T-helper 1 cell treated with Interleukin-12 subunit alpha and Interleukin-12 subunit beta and Interleukin-4 antibody, amounts not matched to agents 30 μg/mL and 1 μg/mL, for 36 hours (primary cell): ENCODE measurements at regions not wholly inside any gene's neighbourhood (a gene's known extent, or its start where the extent isn't known, plus 50 kb on each side); places are given as distances from the start of the nearest gene placed in this dataset.

Experiments
- H3K27ac Mint-ChIP-seq: one replicate; pipeline ENCODE4 v1.8.0; 2021; ENCODE audit warnings: mild to moderate bottlenecking, mixed read lengths
- H3K27me3 Mint-ChIP-seq: one replicate; pipeline ENCODE4 v1.8.0; 2021; ENCODE audit warnings: low read depth, mixed read lengths
- H3K36me3 Mint-ChIP-seq: one replicate; pipeline ENCODE4 v1.8.0; 2021; ENCODE audit warnings: low read depth, mixed read lengths
- H3K4me1 Mint-ChIP-seq: one replicate; pipeline ENCODE4 v1.8.0; 2021; ENCODE audit warnings: low read depth, mixed read lengths
- H3K4me3 Mint-ChIP-seq: one replicate; pipeline ENCODE4 v1.8.0; 2021; ENCODE audit warnings: mild to moderate bottlenecking, moderate library complexity, mixed read lengths
- H3K9me3 Mint-ChIP-seq: one replicate; pipeline ENCODE4 v1.8.0; 2021; ENCODE audit warnings: mixed read lengths

DNA sequence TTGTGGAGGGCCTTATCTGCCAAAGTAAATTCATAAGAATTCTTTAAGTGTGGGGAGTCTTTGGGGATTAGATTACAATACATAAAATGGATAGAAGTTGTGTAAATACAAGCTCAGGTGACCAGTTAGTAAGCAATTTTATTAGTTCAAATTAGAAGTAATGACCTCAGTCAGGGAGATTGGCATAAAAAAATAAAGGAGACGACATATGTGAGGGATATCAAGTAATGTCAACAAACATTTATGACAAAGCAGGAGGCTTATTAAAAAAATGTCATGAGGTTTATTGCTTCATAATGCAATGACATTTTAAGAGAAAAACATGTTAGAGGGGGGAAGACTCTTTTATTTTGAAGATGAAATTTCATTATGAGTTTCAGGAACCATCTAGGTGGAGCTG, 1137.0 kb upstream of the PHF14 start:
- Mint-ChIP-seq H3K4me3 (no peak overlapping the region), H3K36me3 (no peaks in the 10 kb centered on the region), H3K4me1 (no peaks in the 10 kb centered on the region), H3K27me3 (no peaks in the 10 kb centered on the region), H3K9me3 (peaks cover 5% of the 10 kb centered on the region), H3K27ac (no peak overlapping the region)

- Mint-ChIP-seq H3K4me3 (no peak overlapping the region), H3K9me3 (peaks cover 2% of the 10 kb centered on the region), H3K36me3 (no peaks in the 10 kb centered on the region), H3K4me1 (no peaks in the 10 kb centered on the region), H3K27me3 (no peaks in the 10 kb centered on the region), H3K27ac (no peak overlapping the region)
Observed at GRCh38 chr7:9842301-9842700, 1131.4 kb upstream of the PHF14 start.

- Mint-ChIP-seq H3K36me3 (no peaks in the 10 kb centered on the region), H3K27ac (no peak overlapping the region)
Observed at GRCh38 chr7:9846902-9847301, 1126.8 kb upstream of the PHF14 start.

GRCh38 chr7:9854605-9855004, 1119.1 kb upstream of the PHF14 start:
- H3K4me1 Mint-ChIP-seq: no peaks in the 10 kb centered on the region
- H3K27me3 Mint-ChIP-seq: no peaks in the 10 kb centered on the region
- no peak overlapping the region for H3K4me3 Mint-ChIP-seq
- no peaks in the 10 kb centered on the region for H3K36me3 Mint-ChIP-seq
- no peak overlapping the region for H3K27ac Mint-ChIP-seq
- peaks cover 12% of the 10 kb centered on the region for H3K9me3 Mint-ChIP-seq

More at GRCh38 chr7:9846902-9847301, 1126.8 kb upstream of the PHF14 start:
- H3K4me1 Mint-ChIP-seq: no peaks in the 10 kb centered on the region
- no peaks in the 10 kb centered on the region for H3K27me3 Mint-ChIP-seq
- H3K9me3 Mint-ChIP-seq: no peaks in the 10 kb centered on the region
- no peak overlapping the region for H3K4me3 Mint-ChIP-seq

DNA sequence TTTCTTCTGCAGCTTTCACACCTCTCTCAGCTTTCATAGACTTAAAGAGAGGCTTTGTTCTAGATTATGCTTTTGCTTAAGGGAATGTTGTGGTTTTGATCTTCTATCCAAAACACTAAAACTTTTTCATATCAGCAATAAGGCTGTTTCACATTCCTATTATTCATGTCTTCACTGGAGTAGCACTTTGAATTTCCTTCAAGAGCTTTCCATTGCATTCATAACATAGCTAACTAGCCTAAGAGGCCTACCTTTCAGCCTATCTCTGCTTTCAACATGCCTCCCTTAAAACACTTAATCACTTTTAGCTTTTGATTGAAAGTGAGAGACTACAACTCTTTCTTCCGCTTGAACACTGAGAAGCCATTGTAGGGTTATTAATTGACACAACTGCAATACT, 1117.0 kb upstream of the PHF14 start:
- Mint-ChIP-seq H3K27ac (no peak overlapping the region), H3K4me3 (no peak overlapping the region), H3K27me3 (no peaks in the 10 kb centered on the region), H3K4me1 (no peaks in the 10 kb centered on the region), H3K36me3 (no peaks in the 10 kb centered on the region), H3K9me3 (peaks cover 28% of the 10 kb centered on the region)

- H3K27me3 Mint-ChIP-seq: no peaks in the 10 kb centered on the region
- no peak overlapping the region for H3K27ac Mint-ChIP-seq
- H3K4me1 Mint-ChIP-seq: no peaks in the 10 kb centered on the region
- H3K9me3 Mint-ChIP-seq: peaks cover 17% of the 10 kb centered on the region
- no peaks in the 10 kb centered on the region for H3K36me3 Mint-ChIP-seq
- H3K4me3 Mint-ChIP-seq: no peak overlapping the region
Observed at GRCh38 chr7:9863545-9863944, 1110.1 kb upstream of the PHF14 start.

GRCh38 chr7:9869151-9869550, 1104.5 kb upstream of the PHF14 start:
- Mint-ChIP-seq H3K36me3 (no peaks in the 10 kb centered on the region), H3K4me3 (no peak overlapping the region), H3K4me1 (no peaks in the 10 kb centered on the region), H3K27ac (no peak overlapping the region), H3K27me3 (no peaks in the 10 kb centered on the region), H3K9me3 (no peaks in the 10 kb centered on the region)

GRCh38 chr7:9869566-9869965, 1104.1 kb upstream of the PHF14 start:
- Mint-ChIP-seq H3K4me1 (no peaks in the 10 kb centered on the region), H3K27me3 (no peaks in the 10 kb centered on the region), H3K36me3 (no peaks in the 10 kb centered on the region), H3K9me3 (no peaks in the 10 kb centered on the region), H3K4me3 (no peak overlapping the region), H3K27ac (no peak overlapping the region)

DNA sequence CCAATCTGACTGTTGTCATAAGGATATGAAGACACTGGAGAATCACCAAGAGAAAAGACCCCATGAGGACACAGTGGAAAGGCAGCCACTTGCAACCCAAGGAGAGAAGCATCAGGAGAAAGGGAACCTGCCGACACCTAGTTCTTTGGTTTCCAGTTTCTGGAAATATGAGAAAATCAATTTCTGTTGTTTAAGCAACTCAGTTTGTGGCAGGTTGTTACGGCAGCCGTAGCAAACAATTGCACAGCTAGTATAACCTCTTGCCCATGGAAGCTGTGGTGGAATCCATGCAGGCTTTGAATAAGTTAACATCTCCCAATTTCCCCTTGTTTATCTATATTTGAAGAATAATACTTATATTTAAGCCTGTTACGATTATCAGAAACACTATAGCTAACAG, 1103.0 kb upstream of the PHF14 start:
- Mint-ChIP-seq H3K36me3 (no peaks in the 10 kb centered on the region), H3K27ac (no peak overlapping the region), H3K27me3 (no peaks in the 10 kb centered on the region), H3K4me1 (no peaks in the 10 kb centered on the region), H3K4me3 (no peak overlapping the region), H3K9me3 (no peaks in the 10 kb centered on the region)

DNA sequence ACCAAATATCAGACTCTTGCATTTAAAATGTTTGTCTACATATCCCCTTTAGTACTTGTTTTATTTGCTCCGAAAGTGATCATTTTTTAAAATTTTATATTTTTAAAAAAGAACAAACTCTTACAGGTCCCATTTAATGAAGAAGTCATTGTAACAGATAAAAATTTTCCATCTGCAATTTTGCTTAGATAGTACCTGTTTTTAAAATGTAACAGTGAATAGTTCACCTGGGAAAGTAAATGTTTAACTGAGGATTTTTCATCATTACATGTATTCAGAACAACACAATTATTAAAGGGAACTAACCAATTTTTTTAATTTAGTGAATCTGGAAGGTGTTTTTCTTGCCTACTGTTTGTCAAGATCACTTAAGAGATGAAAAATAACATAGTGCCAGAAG, 1099.5 kb upstream of the PHF14 start:
- Mint-ChIP-seq H3K27ac (no peak overlapping the region), H3K4me1 (no peaks in the 10 kb centered on the region), H3K36me3 (no peaks in the 10 kb centered on the region), H3K9me3 (no peaks in the 10 kb centered on the region), H3K4me3 (no peak overlapping the region), H3K27me3 (no peaks in the 10 kb centered on the region)

GRCh38 chr7:9876053-9876452, 1097.6 kb upstream of the PHF14 start:
- H3K36me3 Mint-ChIP-seq: no peaks in the 10 kb centered on the region
- H3K4me3 Mint-ChIP-seq: no peak overlapping the region
- no peaks in the 10 kb centered on the region for H3K9me3 Mint-ChIP-seq
- no peaks in the 10 kb centered on the region for H3K27me3 Mint-ChIP-seq
- H3K4me1 Mint-ChIP-seq: no peaks in the 10 kb centered on the region
- H3K27ac Mint-ChIP-seq: no peak overlapping the region

DNA sequence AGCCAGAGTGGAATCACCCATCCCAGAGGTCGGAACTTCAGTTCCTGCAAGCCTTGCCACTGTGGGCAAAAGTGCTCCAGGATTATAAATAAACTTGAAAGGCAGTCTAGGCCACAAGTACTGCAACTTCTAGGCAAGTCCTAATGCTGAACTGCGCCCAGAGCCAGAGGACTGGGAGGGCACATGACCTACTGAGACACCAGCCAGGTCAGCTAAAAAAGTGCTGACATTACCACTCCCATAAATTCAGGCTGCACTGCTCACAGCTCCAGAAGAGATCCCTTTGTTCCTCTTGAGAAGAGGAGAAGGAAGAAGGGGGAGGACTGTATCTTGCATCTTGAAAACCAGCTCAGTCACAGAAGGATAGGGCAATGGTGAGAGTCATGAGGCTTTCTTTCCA, 1084.1 kb upstream of the PHF14 start:
- Mint-ChIP-seq H3K4me3 (no peak overlapping the region), H3K27ac (no peak overlapping the region), H3K4me1 (no peaks in the 10 kb centered on the region), H3K9me3 (peaks cover 25% of the 10 kb centered on the region), H3K36me3 (no peaks in the 10 kb centered on the region), H3K27me3 (no peaks in the 10 kb centered on the region)

DNA sequence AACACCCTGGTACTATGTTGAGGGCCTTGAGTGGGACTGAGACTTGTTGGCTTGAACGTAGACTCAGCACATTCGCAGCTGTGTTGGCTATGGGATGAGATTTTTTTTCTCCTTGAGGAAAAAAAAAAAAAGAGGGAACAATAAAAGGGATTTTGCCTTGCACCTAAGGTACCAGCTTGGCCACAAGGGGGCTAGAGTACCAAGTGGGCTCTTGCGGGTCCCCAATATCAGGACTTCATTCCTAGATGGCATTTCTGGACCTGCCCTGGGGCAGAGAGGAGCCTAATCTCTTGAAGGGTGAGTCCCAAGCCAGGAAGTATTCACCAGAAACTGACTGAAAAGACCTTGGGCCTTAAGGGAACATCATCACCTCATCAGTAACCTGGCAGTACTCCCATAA, 1083.6 kb upstream of the PHF14 start:
- Mint-ChIP-seq H3K27me3 (no peaks in the 10 kb centered on the region), H3K36me3 (no peaks in the 10 kb centered on the region)

DNA sequence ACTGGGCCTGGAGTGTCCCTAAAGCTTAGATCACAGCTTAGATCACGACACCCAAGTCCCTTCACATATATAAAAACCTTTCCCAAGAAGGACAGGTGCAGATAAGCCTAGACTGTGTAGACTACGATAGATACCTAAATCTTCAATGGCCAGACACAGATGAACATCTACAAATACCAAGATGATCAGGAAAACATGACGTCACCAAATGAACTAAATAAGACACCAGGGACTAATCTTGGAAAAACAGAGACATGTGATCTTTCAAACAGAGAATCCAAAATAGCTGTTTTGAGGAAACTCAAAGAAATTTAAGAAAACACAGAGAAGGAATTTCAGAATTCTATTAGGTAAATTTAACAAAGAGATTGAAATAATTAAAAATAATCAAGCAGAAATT, 1082.6 kb upstream of the PHF14 start:
- H3K4me3 Mint-ChIP-seq: no peak overlapping the region
- no peaks in the 10 kb centered on the region for H3K4me1 Mint-ChIP-seq
- H3K27ac Mint-ChIP-seq: no peak overlapping the region
- H3K36me3 Mint-ChIP-seq: no peaks in the 10 kb centered on the region
- H3K9me3 Mint-ChIP-seq: peaks cover 26% of the 10 kb centered on the region
- no peaks in the 10 kb centered on the region for H3K27me3 Mint-ChIP-seq

More for the DNA sequence above, 1083.6 kb upstream of the PHF14 start:
- Mint-ChIP-seq H3K27ac (no peak overlapping the region), H3K4me3 (no peak overlapping the region), H3K9me3 (peaks cover 21% of the 10 kb centered on the region), H3K4me1 (no peaks in the 10 kb centered on the region)

GRCh38 chr7:9900339-9900738, 1073.3 kb upstream of the PHF14 start:
- Mint-ChIP-seq H3K36me3 (no peaks in the 10 kb centered on the region), H3K4me3 (no peak overlapping the region), H3K4me1 (no peaks in the 10 kb centered on the region), H3K27ac (no peak overlapping the region), H3K27me3 (no peaks in the 10 kb centered on the region), H3K9me3 (peaks cover 36% of the 10 kb centered on the region)

DNA sequence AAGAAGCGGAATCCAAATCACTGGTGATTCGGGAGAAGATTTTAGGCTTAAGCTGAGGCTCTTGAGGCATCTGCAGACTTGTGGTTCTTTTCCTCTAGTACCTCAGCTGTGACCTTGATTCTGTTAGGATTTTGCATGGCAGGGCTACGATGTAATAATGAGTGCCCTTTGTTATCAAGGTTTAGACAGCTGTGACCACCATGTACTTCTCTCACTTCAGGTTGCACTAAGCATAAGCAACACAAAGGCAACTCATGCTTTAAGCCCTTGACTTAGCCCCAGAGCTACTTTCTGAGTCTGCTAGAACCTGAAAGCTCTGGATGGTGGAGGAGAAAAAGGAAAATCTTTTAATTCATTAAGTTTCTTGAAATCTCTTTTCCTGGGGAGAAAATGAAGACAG, 1052.3 kb upstream of the PHF14 start:
- Mint-ChIP-seq H3K27ac (no peak overlapping the region), H3K27me3 (no peaks in the 10 kb centered on the region), H3K36me3 (no peaks in the 10 kb centered on the region), H3K9me3 (peaks cover 4% of the 10 kb centered on the region), H3K4me3 (no peak overlapping the region), H3K4me1 (no peaks in the 10 kb centered on the region)
